HG03521 (cell line): ENCODE measurements at regions not wholly inside any gene's neighbourhood (a gene's known extent, or its start where the extent isn't known, plus 50 kb on each side); places are given as distances from the start of the nearest gene placed in this dataset.

Source experiments
- ATAC-seq: cut with Tn5 transposase; IDR thresholded peaks from one replicate; pipeline ENCODE4 v1.9.1; 2021; ENCODE audit warnings: mild to moderate bottlenecking, moderate library complexity; ENCODE audit not compliant: unreplicated experiment

- ATAC-seq: no peak
These were observed 136.2 kb downstream of the KIT start for GRCh38 chr4:54793856-54794422.
